ENCODE measurements at regions not wholly inside any gene's neighbourhood (a gene's known extent, or its start where the extent isn't known, plus 50 kb on each side); places are given as distances from the start of the nearest gene placed in this dataset.

DNA sequence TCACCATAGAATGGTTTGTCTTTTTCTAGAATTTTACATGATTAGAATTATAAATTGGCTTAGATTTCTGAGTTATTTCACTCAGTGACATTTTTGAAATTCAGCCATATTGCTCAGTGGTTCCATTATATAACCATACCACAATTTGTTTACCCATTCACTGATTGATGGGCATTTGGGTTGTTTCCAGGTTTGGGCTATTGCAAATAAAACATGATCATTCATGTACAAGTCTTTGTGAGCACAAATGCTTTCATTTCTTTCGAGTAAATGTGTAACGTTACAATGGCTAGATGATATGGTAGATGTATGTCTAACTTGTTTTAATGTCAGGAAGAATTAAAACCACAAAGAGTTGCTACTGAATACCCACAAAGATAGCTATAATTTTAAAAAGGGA is 279.9 kb upstream of the TARS1 start:
- TF ChIP-seq, protein P1, sequence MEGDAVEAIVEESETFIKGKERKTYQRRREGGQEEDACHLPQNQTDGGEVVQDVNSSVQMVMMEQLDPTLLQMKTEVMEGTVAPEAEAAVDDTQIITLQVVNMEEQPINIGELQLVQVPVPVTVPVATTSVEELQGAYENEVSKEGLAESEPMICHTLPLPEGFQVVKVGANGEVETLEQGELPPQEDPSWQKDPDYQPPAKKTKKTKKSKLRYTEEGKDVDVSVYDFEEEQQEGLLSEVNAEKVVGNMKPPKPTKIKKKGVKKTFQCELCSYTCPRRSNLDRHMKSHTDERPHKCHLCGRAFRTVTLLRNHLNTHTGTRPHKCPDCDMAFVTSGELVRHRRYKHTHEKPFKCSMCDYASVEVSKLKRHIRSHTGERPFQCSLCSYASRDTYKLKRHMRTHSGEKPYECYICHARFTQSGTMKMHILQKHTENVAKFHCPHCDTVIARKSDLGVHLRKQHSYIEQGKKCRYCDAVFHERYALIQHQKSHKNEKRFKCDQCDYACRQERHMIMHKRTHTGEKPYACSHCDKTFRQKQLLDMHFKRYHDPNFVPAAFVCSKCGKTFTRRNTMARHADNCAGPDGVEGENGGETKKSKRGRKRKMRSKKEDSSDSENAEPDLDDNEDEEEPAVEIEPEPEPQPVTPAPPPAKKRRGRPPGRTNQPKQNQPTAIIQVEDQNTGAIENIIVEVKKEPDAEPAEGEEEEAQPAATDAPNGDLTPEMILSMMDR (optimal IDR thresholded peaks at IDR 0.05 in 1 of 3, IDR thresholded peaks at IDR 0.05 in 1 of 3, conservative IDR thresholded peaks at IDR 0.05 in 1 of 3; ENCODE audit: extremely low read depth in 1 of 3, insufficient read depth in 2 of 3, low read length in 3 of 3), result no peak
- no peak for TF ChIP-seq EZH2 (IDR thresholded peaks at IDR 0.05; ENCODE audit: low read length)
